HUES64 (cell line): ENCODE measurements at regions not wholly inside any gene's neighbourhood (a gene's known extent, or its start where the extent isn't known, plus 50 kb on each side); places are given as distances from the start of the nearest gene placed in this dataset.

Experiments
- H3K27ac ChIP-seq: 2 replicates; pipeline ENCODE4 v1.7.0; 2013; ENCODE audit warnings: low read depth, low read length, inconsistent platforms
- H3K27me3 ChIP-seq: 2 replicates; pipeline ENCODE4 v1.6.1; 2013; ENCODE audit warnings: mild to moderate bottlenecking, low read length; ENCODE audit not compliant: insufficient read depth
- H3K36me3 ChIP-seq: 2 replicates; pipeline ENCODE4 v1.6.1; 2013; ENCODE audit warnings: mild to moderate bottlenecking, low read length; ENCODE audit not compliant: insufficient read depth
- H3K4me1 ChIP-seq: 2 replicates; pipeline ENCODE4 v1.6.1; 2013; ENCODE audit warnings: mild to moderate bottlenecking, low read length, moderate library complexity; ENCODE audit not compliant: insufficient read depth
- H3K4me3 ChIP-seq: 2 replicates; pipeline ENCODE4 v1.5.1; 2013; ENCODE audit warnings: mild to moderate bottlenecking, low read length, moderate library complexity
- H3K9ac ChIP-seq: 2 replicates; pipeline ENCODE4 v1.6.1; 2013; ENCODE audit warnings: mild to moderate bottlenecking, low read depth, low read length
- H3K9me3 ChIP-seq: 2 replicates; pipeline ENCODE4 v1.6.1; 2013; ENCODE audit warnings: low read depth, low read length; ENCODE audit not compliant: insufficient read depth
- WGBS: fragments of 150-250, 120-280 bp; methylation state at CpG from one replicate; pipeline ENCODE4 v1.1.7; 2013; ENCODE audit warnings: missing lambda C conversion rate; 5-methylcytosine and 5-hydroxymethylcytosine counted together

DNA sequence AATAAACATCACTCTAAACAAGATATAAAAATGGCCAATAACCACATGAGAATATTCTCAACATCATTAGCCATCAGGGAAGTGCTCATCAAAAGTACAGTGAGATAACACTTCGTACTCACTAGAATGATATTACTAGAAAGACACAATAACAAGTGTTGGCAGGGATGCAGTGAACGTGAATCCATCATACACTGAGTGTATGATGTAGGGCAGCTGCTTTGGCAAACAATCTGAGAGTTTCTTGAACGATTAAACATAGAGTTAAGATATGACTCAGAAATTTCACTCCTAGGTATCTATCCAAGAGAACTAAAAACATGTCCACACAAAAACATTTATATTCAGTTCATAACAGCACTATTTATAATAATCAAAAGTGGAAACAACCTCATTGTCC, 368.9 kb downstream of the PID1 start:
- 92% methylated on average over 2 of the region's 3 CpGs for WGBS
- Histone ChIP-seq H3K9ac (no peak overlapping the region), H3K9me3 (0 out of 2 replicates have a peak, but pooled peaks cover 2% of the 10 kb centered on the region), H3K27ac (no peak overlapping the region), H3K27me3 (no peaks in the 10 kb centered on the region), H3K4me1 (no peaks in the 10 kb centered on the region), H3K36me3 (no peaks in the 10 kb centered on the region), H3K4me3 (no peak overlapping the region)

DNA sequence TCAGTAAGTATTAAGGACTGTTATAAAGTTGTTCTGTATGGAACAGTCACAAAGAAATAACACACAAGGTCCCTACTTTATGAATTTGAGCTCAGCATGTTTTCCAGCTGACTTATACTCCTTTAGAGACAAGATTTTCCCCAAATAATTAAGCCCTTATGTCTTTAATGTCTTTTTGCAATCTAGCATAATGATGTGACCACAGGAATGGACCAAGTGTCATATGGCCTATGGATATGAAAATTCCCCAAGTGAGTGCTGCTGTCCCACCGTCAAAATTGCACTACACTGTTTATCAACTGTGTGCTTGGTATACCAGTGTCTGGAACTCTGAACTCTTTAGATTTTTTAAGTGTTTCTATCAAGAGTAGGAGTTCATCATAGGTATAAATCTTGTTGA, 369.6 kb downstream of the PID1 start:
- whole genome bisulfite sequencing = 84% methylated on average over 1 of the region's 1 CpG
- H3K4me1 ChIP-seq = no peaks in the 10 kb centered on the region
- no peaks in the 10 kb centered on the region for H3K27me3 ChIP-seq

DNA sequence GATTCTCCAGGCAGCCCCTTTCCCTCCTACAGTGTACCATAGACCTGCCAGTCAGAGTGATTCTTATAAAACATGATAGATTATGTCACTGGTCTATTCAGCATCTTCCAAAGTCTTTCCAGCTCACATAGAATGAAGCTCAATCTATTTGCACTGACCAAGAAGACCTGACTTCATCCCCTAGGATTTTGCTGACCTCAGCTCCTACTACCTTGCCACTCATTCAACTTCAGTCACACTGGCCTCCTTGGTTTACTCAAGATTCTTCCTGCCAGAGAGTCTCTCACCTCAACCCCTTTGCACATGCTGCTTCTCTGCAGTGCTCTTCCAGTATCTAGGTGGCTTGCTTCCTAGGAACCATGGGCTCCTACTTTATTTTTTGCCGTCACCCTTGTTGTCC, 392.9 kb downstream of the PID1 start:
- 100% methylated on average over 1 of the region's 1 CpG for WGBS
- no peak overlapping the region for H3K27ac ChIP-seq
- no peak overlapping the region for H3K4me3 ChIP-seq
- H3K4me1 ChIP-seq = no peaks in the 10 kb centered on the region
- H3K36me3 ChIP-seq = no peaks in the 10 kb centered on the region
- H3K9ac ChIP-seq = no peak overlapping the region
- no peaks in the 10 kb centered on the region; the same call in 1 of the 2 replicates for H3K9me3 ChIP-seq
- no peaks in the 10 kb centered on the region for H3K27me3 ChIP-seq

More for the DNA sequence above, 369.6 kb downstream of the PID1 start:
- H3K4me3 ChIP-seq = no peak overlapping the region
- H3K27ac ChIP-seq = no peak overlapping the region
- H3K9ac ChIP-seq = no peak overlapping the region
- H3K9me3 ChIP-seq = 0 out of 2 replicates have a peak, but pooled peaks cover 2% of the 10 kb centered on the region
- H3K36me3 ChIP-seq = no peaks in the 10 kb centered on the region

GRCh38 chr2:228876276-228876675, 394.8 kb downstream of the PID1 start:
- no peaks in the 10 kb centered on the region for H3K4me1 ChIP-seq

GRCh38 chr2:228875152-228875900, 395.8 kb downstream of the PID1 start:
- Histone ChIP-seq H3K9ac (no peak overlapping the region), H3K36me3 (no peaks in the 10 kb centered on the region), H3K27me3 (no peaks in the 10 kb centered on the region), H3K27ac (no peak overlapping the region), H3K9me3 (no peaks in the 10 kb centered on the region; the same call in 1 of the 2 replicates), H3K4me1 (no peaks in the 10 kb centered on the region), H3K4me3 (no peak overlapping the region)
- WGBS = 88% methylated on average over 4 of the region's 5 CpGs

More at GRCh38 chr2:228876276-228876675, 394.8 kb downstream of the PID1 start:
- no peak overlapping the region for H3K9ac ChIP-seq
- no peaks in the 10 kb centered on the region; the same call in 1 of the 2 replicates for H3K9me3 ChIP-seq
- H3K27ac ChIP-seq = no peak overlapping the region
- WGBS = 97% methylated on average over 2 of the region's 2 CpGs
- no peaks in the 10 kb centered on the region for H3K36me3 ChIP-seq
- no peak overlapping the region for H3K4me3 ChIP-seq
- H3K27me3 ChIP-seq = no peaks in the 10 kb centered on the region

DNA sequence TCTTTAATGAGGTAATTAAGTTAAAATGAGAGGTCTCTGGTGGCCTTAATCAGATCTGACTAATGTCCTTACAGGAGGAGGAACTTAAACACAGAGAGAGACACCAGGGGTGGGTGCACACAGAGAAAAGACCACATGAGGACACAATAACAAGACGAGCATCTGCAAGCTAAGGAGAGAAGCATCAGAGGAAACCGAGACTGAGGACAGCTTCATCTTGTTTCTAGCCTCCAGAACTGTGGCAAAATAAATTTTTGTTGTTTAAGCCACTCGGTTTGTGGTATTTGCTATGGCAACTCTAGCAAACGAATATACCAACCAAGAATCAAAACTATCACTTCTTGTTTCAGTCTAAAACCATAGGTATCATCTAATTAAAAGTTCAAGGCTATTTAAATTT, 400.1 kb downstream of the PID1 start:
- Histone ChIP-seq H3K4me1 (peaks cover 16% of the 10 kb centered on the region), H3K4me3 (no peak overlapping the region), H3K27ac (no peak overlapping the region), H3K9me3 (peaks cover 8% of the 10 kb centered on the region; the same call in 1 of the 2 replicates), H3K9ac (no peak overlapping the region), H3K27me3 (no peaks in the 10 kb centered on the region), H3K36me3 (no peaks in the 10 kb centered on the region)
- WGBS = 90% methylated on average over 4 of the region's 4 CpGs

GRCh38 chr2:228869636-228870264, 401.3 kb downstream of the PID1 start:
- Histone ChIP-seq H3K4me1 (peaks cover 16% of the 10 kb centered on the region), H3K27me3 (no peaks in the 10 kb centered on the region), H3K36me3 (no peaks in the 10 kb centered on the region), H3K4me3 (no peak overlapping the region), H3K9me3 (peaks cover 8% of the 10 kb centered on the region; the same call in 1 of the 2 replicates), H3K9ac (no peak overlapping the region), H3K27ac (peak overlapping the region; percentile 54; the same call in 1 of the 2 replicates)

GRCh38 chr2:228867406-228867805, 403.7 kb downstream of the PID1 start:
- Histone ChIP-seq H3K9ac (no peak overlapping the region), H3K27ac (no peak overlapping the region), H3K36me3 (no peaks in the 10 kb centered on the region), H3K4me1 (peaks cover 16% of the 10 kb centered on the region), H3K9me3 (peaks cover 8% of the 10 kb centered on the region; the same call in 1 of the 2 replicates), H3K4me3 (no peak overlapping the region), H3K27me3 (no peaks in the 10 kb centered on the region)
- 96% methylated on average over 4 of the region's 4 CpGs for WGBS

DNA sequence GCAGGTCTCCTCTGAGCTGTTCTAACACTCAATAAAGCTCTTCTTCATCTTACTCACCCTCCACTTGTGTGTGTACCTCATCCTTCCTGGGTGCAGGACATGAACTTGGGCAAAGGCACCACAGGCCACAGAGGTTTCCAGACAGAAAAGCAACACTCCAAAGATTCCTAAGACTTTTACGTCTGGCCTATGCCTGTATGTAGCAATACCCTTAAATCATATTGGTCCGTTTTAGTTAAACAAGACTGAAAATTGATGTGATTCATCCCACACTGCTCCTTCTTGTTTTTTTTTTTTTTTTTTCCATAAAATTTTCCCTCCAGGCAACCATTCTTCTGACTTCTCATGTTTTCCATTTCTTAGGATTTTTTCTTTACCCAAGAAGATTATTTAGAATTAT, 404.3 kb downstream of the PID1 start:
- Histone ChIP-seq H3K36me3 (no peaks in the 10 kb centered on the region), H3K27ac (no peak overlapping the region), H3K9me3 (peaks cover 8% of the 10 kb centered on the region; the same call in 1 of the 2 replicates), H3K9ac (no peak overlapping the region), H3K4me3 (no peak overlapping the region), H3K4me1 (peaks cover 16% of the 10 kb centered on the region), H3K27me3 (no peaks in the 10 kb centered on the region)
- 96% methylated on average over 2 of the region's 2 CpGs for WGBS

GRCh38 chr2:228866044-228866443, 405.0 kb downstream of the PID1 start:
- peaks cover 16% of the 10 kb centered on the region for H3K4me1 ChIP-seq
- WGBS = 95% methylated on average over 2 of the region's 2 CpGs
- no peaks in the 10 kb centered on the region for H3K27me3 ChIP-seq
- no peak overlapping the region for H3K4me3 ChIP-seq
- no peaks in the 10 kb centered on the region for H3K36me3 ChIP-seq
- no peak overlapping the region for H3K27ac ChIP-seq
- H3K9me3 ChIP-seq = peaks cover 8% of the 10 kb centered on the region; the same call in 1 of the 2 replicates
- H3K9ac ChIP-seq = no peak overlapping the region

DNA sequence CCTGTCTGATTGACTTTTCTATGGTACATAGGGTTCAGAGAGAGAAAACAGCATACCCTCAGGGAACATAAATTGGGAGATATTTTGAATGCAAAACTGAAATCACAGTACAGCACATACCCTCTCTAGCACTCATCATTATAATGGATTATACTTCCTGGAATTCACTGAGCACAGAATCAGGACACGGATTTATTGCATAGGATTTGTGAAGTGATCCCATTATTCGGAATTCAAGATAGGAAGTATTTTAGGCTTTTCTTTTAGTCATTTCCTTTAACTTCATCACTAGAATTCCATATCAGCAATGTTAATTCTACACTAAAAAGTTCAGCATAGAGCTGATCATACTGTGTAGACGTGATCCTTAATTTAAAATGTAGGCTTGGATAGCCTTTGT, 407.0 kb downstream of the PID1 start:
- Histone ChIP-seq H3K27ac (no peak overlapping the region), H3K9me3 (peaks cover 8% of the 10 kb centered on the region; the same call in 1 of the 2 replicates)

More for the DNA sequence above, 407.0 kb downstream of the PID1 start:
- Histone ChIP-seq H3K36me3 (no peaks in the 10 kb centered on the region), H3K9ac (no peak overlapping the region), H3K4me3 (no peak overlapping the region), H3K4me1 (peaks cover 7% of the 10 kb centered on the region; the same call in 1 of the 2 replicates), H3K27me3 (no peaks in the 10 kb centered on the region)
- WGBS = 87% methylated on average over 3 of the region's 3 CpGs
